Thyroid gland (tissue), 4 donors: ENCODE measurements at regions not wholly inside any gene's neighbourhood (a gene's known extent, or its start where the extent isn't known, plus 50 kb on each side); places are given as distances from the start of the nearest gene placed in this dataset.

Experiments used
- POLR2A ChIP-seq, 2 donors: fragments of 450-650 bp; IDR thresholded peaks; one replicate each; pipeline ENCODE4 v1.6.1; 2017; ENCODE audit warnings: antibody characterized with exemption in 2 of 2, mild to moderate bottlenecking in 2 of 2, moderate library complexity in 1 of 2
- TF ChIP-seq, protein P1 (sequence below), 6 experiments: fragments of 200-600 bp in 3 of 6; fragments of 450-650 bp in 3 of 6; sonication (generic) in 3 of 6; IDR thresholded peaks; one replicate each; pipeline ENCODE4 v1.5.1; 2016 to 2019; ENCODE audit warnings: antibody characterized with exemption in 6 of 6, mild to moderate bottlenecking in 2 of 6, inconsistent platforms in 1 of 6, moderate library complexity in 1 of 6

DNA sequence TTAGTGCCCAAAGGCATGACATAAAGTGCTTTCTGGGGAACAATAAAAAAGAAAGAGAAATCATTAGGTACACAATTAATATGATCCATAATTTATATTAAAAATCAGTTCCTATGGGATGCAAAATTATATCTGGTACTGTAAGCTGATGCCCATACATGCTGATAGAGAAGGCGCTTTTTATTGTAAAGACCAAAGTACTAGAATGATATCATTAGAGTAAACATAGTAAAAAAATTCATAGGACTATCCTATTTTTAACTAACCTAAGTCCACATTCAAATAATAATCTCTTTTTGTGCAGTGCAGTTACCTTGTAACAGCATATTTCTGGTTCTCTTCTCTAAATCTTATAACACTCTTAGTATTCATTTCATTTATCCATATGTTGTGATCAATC is 252.2 kb downstream of the ASXL3 start:
- TF ChIP-seq, protein P1, sequence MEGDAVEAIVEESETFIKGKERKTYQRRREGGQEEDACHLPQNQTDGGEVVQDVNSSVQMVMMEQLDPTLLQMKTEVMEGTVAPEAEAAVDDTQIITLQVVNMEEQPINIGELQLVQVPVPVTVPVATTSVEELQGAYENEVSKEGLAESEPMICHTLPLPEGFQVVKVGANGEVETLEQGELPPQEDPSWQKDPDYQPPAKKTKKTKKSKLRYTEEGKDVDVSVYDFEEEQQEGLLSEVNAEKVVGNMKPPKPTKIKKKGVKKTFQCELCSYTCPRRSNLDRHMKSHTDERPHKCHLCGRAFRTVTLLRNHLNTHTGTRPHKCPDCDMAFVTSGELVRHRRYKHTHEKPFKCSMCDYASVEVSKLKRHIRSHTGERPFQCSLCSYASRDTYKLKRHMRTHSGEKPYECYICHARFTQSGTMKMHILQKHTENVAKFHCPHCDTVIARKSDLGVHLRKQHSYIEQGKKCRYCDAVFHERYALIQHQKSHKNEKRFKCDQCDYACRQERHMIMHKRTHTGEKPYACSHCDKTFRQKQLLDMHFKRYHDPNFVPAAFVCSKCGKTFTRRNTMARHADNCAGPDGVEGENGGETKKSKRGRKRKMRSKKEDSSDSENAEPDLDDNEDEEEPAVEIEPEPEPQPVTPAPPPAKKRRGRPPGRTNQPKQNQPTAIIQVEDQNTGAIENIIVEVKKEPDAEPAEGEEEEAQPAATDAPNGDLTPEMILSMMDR (IDR thresholded peaks at IDR 0.05) = no peak
- TF ChIP-seq POLR2A (IDR thresholded peaks at IDR 0.05) = no peak
